Activated CD8-positive, alpha-beta memory T cell treated with anti-CD3 and anti-CD28 coated beads for 24 hours (primary cell): ENCODE measurements at regions not wholly inside any gene's neighbourhood (a gene's known extent, or its start where the extent isn't known, plus 50 kb on each side); places are given as distances from the start of the nearest gene placed in this dataset.

Experiments
- DNase-seq: peaks from one replicate; pipeline ENCODE4 v3.0.0-alpha.2; 2020

DNA sequence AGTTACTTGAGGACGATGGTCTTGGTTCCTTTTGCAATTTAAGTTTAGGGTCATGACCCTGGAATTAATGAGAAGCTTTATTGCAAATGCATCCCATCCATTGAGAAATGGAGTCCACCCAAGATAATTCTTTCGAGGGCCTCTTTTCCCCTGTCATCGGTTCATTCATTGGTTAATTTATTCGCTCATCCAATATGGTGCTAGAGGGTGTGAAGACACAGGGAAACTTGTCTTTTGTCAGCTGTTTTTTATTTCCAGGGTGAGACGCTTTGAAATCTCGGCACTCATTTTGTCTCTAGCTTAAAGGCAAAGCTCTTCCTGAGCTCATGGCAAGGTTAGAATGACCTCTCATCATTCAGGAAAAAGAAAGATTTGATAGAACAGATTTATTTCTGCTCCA, 464.2 kb upstream of the EEF2KMT start:
- DNase-seq: no peak

GRCh38 chr16:5560084-5560483, 462.5 kb upstream of the EEF2KMT start:
- no peak for DNase-seq

- no peak for DNase-seq
Observed at GRCh38 chr16:5557966-5558365, 460.4 kb upstream of the EEF2KMT start.

DNA sequence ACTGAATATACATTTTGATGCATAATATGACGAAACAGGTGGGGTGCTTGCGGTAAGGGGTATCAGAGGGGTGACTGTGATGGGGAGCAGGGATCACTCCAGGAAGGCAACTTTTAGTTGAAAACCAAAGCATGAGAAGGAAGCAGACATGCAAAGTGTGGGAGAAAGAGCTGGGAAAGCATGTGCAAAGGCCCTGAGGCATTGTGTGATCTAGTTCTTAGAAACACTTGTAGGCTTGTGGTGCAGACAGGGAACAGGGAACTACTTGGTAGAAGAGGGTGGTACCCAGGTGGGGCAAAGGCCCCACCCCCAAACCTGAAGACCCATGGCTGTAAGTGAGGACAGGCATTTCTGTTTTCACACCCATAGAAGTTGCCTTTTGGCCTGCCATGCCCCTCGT, 459.9 kb upstream of the EEF2KMT start:
- no peak for DNase-seq

DNA sequence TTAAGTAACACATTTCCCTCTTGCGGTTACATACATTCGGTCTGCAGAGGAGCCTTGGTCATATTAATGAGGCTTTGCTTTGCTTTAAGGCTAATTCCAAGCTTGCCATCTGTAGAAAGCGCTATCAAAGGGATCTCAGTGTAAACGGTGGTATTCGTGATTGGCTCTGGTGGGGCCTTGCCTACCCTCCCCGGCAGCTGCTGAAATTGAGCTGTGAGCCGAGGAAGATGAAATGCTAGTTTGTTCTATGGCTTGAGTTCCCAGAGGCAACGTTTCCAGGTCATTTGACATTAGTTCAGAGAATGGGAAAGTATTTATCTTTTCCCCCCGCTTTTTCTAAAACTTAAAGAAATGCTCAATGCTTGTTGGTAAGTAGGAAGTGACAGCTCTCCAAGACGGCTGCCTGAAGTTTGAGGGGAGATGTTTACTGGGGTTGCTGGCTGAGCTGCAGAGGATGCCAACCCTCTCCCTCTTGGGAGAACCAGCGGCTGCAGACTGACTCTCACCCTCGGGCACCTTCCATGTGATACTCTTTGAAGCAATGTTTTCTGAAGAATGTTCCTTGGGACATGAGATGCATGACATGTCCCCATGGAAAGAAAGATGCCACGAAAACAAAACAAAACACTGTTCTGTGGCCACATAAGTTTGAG, 458.7 kb upstream of the EEF2KMT start:
- no peak for DNase-seq

GRCh38 chr16:5551909-5552308, 454.3 kb upstream of the EEF2KMT start:
- no peak for DNase-seq

GRCh38 chr16:5549802-5550201, 452.2 kb upstream of the EEF2KMT start:
- no peak for DNase-seq

- DNase-seq: no peak
Observed at GRCh38 chr16:5541356-5541755, 443.8 kb upstream of the EEF2KMT start.

DNA sequence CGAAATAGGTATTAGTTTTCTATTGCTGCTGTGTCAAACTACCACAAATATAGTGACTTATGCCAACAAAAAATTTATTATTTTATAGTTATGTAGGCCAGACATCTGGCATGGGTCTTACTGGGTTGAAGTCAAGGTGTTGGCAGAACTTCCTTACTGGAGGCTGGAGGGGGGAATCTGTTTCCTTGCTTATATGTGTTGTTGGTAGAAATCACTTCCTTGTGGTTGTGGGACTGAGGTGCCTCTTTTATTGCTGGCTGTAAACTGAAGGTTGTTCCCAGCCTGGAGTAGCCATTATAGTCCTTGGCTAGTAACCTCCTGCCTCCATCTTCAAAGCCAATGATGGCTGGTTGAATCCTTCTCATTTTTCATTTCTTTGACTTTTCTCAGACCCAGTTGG, 439.8 kb upstream of the EEF2KMT start:
- DNase-seq: no peak

DNA sequence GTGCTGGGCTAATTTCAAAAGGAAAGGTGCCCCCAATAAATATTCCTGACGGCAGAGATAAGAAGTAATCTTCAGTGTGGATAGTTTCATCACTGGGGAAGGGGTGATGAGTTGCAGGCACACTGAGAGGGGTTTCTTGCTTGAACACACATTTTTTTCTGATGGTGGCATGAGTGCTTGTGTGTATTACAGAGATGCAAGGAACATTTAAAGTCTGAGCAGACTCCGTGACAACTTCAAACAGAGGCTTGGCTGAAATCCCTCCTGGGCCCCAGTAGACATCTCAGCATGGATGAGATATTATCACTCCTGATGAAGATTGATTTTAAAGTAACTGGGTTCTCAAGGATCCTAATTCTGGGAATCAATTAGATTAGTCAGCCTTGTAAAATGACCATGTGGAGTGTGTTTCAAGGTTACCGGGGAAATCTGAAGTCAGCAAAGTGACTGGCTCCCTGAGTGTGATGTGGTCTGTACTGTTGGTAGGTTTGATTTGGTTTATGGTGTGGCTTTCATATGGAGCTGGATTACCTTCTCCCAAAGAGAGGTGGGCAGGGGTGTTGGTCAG, 435.8 kb upstream of the EEF2KMT start:
- no peak for DNase-seq

- no peak for DNase-seq
Observed at GRCh38 chr16:5527817-5528216, 430.2 kb upstream of the EEF2KMT start.

- DNase-seq: no peak
Observed at GRCh38 chr16:5526826-5527225, 429.2 kb upstream of the EEF2KMT start.

DNA sequence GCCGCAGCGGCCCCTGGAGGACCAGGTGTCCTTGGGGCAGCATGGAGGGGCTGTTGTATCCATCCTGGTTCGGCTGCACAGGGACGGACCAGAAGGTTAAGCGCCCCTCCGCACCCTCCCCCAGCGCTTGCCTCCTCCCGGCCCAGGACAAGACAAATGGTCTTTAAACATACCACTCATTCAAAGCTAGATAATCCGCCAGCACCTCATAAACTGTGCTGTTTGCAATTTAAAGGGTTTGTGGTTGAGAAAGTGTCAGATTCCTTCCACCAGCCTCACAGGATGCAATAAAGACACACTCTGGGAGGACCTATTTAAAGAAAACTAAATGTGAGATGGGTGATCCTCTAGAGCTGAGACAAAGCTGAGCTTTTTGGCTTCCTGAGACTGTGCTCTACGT, 426.2 kb upstream of the EEF2KMT start:
- DNase-seq: no peak

DNA sequence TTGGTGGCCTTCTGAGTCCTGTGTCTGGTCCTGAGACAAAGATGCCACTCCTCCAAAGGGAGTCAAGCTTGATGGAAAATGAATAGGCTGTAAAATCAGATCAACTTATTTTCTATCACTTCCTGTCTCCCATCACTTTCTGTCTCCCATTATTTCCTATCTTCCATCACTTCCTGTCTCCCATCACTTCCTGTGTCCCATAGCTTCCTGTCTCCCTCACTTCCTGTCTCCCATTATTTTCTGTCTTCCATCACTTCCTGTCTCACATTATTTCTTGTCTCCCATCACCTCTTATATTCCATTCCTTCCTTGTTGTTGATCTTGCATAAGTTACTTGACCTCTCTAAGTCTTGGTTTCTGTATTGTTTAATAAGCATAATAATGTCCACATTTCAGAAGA, 418.5 kb upstream of the EEF2KMT start:
- DNase-seq: no peak

DNA sequence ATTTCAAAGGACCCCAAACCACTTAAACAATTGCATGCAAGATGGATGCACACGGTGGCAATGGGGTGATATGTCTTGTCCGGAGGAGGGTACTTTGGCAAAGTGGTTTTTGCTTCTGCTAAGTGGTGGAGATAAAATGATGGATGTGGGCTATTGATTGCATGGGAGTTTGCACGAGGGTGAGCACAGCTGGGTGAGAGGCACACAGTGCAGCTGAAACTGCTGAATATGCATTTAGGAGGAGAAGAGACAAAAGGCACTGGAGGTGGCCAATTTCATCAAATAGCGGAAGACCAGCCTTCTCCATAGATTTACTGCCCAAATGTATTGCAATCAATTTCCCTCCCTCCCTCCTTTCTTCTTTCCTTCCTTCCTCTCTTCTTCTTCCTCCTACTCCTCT, 414.4 kb upstream of the EEF2KMT start:
- DNase-seq: no peak

GRCh38 chr16:5510819-5511370, 413.3 kb upstream of the EEF2KMT start:
- no peak for DNase-seq

DNA sequence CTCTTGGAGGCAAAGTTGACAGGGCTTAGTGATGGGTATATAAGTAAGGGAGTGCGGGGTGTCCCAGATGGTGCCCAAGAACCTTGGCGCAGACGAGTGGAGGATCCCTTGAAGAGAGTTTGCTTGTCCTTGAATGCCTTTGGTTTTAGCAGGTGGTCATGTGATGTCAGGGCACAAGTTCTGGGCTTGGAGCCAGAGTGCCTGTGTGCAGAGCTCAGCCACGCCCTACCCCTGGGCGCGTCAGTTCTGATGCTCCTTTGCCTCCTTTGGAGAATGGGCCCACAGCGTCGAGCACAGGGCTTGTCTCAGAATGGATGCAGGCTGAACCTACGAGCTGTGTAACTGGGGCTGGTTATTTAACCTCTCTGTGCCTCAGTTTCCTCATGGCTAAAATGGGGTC, 412.2 kb upstream of the EEF2KMT start:
- DNase-seq: no peak

DNA sequence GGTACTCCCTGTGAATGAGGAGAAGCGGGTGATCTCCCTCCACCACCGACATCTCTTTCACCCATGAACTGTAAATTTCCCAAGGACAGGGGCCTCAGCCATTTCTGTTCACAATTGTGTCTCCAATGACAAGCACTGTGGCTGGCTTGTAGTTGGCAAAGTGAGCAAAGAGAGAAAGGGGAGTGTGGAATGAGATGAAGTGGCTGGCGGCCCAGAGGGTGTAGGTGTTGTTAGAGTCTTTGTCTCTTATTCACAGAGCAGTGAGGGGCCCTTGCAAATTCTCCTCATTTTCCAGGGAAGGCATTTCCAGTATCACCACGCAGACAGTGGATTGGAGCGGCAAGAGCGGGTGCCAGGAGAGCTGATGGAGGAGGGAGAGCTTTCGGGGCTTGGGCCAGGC, 411.7 kb upstream of the EEF2KMT start:
- no peak for DNase-seq

GRCh38 chr16:5508371-5508770, 410.8 kb upstream of the EEF2KMT start:
- DNase-seq: no peak

DNA sequence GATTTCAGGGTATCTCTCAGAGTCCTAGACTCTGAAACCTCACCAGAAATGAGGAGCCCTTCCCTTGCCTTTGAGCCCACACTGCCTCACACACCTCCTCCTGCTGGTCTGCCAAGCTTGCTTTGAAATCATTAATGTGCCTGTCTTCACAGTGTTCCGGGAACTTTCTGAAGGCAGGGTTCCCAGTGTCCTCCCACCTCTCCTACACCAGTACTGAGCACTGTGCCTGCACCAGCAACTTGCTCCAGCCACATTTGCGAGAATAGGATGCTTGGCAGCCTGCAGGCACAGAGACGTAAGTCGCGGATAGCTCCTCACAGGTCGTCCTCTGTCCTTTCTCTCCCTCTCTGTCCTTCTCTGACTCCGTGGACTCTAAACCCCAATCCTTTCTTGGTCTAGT, 408.4 kb upstream of the EEF2KMT start:
- no peak for DNase-seq

GRCh38 chr16:5505091-5505887, 407.7 kb upstream of the EEF2KMT start:
- no peak for DNase-seq

- DNase-seq: no peak
Observed at GRCh38 chr16:5504064-5504781, 406.6 kb upstream of the EEF2KMT start.

DNA sequence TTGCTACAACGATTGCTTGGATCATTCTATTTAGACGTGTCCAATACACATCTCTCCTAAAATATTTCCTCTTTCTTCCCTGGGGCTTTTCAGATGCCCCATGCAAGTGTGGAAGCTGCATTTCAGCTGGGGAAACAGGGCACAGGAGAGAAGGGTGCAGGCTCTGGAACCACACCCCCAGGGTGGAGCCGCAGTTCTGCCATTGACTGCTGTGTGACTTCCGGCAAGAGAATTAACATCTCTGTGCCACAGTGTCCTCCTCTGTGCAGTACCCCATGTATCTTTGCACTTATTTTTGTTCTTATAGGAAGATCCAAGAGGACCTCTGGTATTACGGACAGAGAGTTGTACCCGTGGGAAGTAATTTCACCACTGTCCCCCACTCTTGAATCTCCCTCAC, 405.3 kb upstream of the EEF2KMT start:
- DNase-seq: no peak
